Panc1 (cell line): ENCODE measurements at regions not wholly inside any gene's neighbourhood (a gene's known extent, or its start where the extent isn't known, plus 50 kb on each side); places are given as distances from the start of the nearest gene placed in this dataset.
"Not testable (repeated sequence)": the region's sequence is repeated elsewhere in the genome, so short reads cannot be mapped to it uniquely, and the experiment has no call there.

ENCODE experiments used
- ATAC-seq: fragments of 200-7000 bp; cut with Tn5 transposase; 2 replicates; pipeline ENCODE4 v1.9.1; 2020; ENCODE audit warnings: mild to moderate bottlenecking, moderate library complexity
- BruUV-seq: library from RNA; stranded (reverse); fragments of 400-500 nt; replicated peaks from 2 replicates; lab custom pipeline; 2021; lab: Mats Ljungman, UMichigan
- CTCF ChIA-PET: fragments of 300-600 bp; sonication (Branson Sonifier 250); formaldehyde crosslinking; loops from one replicate; lab custom pipeline; 2022; ENCODE audit warnings: antibody characterized with exemption; lab: Charles Lee
- POLR2A ChIA-PET: fragments of 300-600 bp; sonication (Branson Sonifier 250); formaldehyde crosslinking; loops from one replicate; lab custom pipeline; 2022; ENCODE audit warnings: antibody characterized with exemption; lab: Charles Lee
- DNase-seq: peaks from one replicate; pipeline ENCODE4 v3.0.0-alpha.2; 2010; ENCODE audit warnings: low read depth, low spot score
- H3K27ac ChIP-seq: 2 replicates; pipeline ENCODE4 v1.5.1; 2011; ENCODE audit warnings: mild to moderate bottlenecking, low read length, inconsistent platforms
- H3K27me3 ChIP-seq: fragments of 200-500 bp; sonication (Bioruptor generic); 2 replicates; pipeline ENCODE4 v1.6.0; 2014; ENCODE audit warnings: low read length, inconsistent platforms; ENCODE audit not compliant: control insufficient read depth, insufficient read depth
- H3K36me3 ChIP-seq: fragments of 200-500 bp; sonication (Bioruptor generic); 2 replicates; pipeline ENCODE4 v1.5.1; 2014; ENCODE audit warnings: inconsistent platforms, mild to moderate bottlenecking, low read length, moderate library complexity; ENCODE audit not compliant: control insufficient read depth, insufficient read depth
- H3K4me1 ChIP-seq: 2 replicates; pipeline ENCODE4 v1.5.1; 2011; ENCODE audit warnings: inconsistent platforms, mild to moderate bottlenecking, low read length, moderate library complexity; ENCODE audit not compliant: control insufficient read depth, insufficient read depth
- H3K4me3 ChIP-seq, 2 experiments: 2 replicates each; pipeline ENCODE4 v1.5.1; 2011 to 2012; ENCODE audit warnings: low read depth in 2 of 2, low read length in 2 of 2, mild to moderate bottlenecking in 2 of 2, inconsistent platforms in 1 of 2, moderate library complexity in 1 of 2
- H3K9me3 ChIP-seq: fragments of 200-500 bp; sonication (Bioruptor generic); 2 replicates; pipeline ENCODE4 v1.5.1; 2014; ENCODE audit warnings: low read depth, mild to moderate bottlenecking, inconsistent platforms, low read length, moderate library complexity; ENCODE audit not compliant: control insufficient read depth, insufficient read depth
- CTCF ChIP-seq: fragments of 450-650 bp; IDR thresholded peaks from 2 replicates; pipeline ENCODE4 v1.5.1; 2017; ENCODE audit warnings: mild to moderate bottlenecking
- POLR2AphosphoS5 ChIP-seq: IDR thresholded peaks from 2 replicates; pipeline ENCODE4 v1.6.1; 2012; ENCODE audit warnings: mild to moderate bottlenecking, low read depth, low read length, moderate library complexity
- REST ChIP-seq, 2 experiments: IDR thresholded peaks; 2 replicates each; pipeline ENCODE4 v1.6.1; 2011 to 2012; ENCODE audit warnings: low read depth in 2 of 2, control low read depth in 1 of 2, low read length in 1 of 2, mild to moderate bottlenecking in 1 of 2, moderate library complexity in 1 of 2; ENCODE audit not compliant: insufficient read depth in 1 of 2
- SIN3A ChIP-seq: IDR thresholded peaks from 2 replicates; pipeline ENCODE4 v1.6.1; 2012; ENCODE audit warnings: low read depth, mild to moderate bottlenecking, low read length, moderate library complexity, borderline replicate concordance; ENCODE audit not compliant: insufficient read depth
- TCF7L2 ChIP-seq: IDR thresholded peaks from 2 replicates; pipeline ENCODE4 v1.6.1; 2011; ENCODE audit warnings: mild to moderate bottlenecking, low read depth, low read length, inconsistent platforms
- in situ Hi-C: cut with HindIII; loops from 2 replicates; pipeline ENCODE4 v1.10.0; 2016; ENCODE audit warnings: low sequenced_read_pairs, low pct_unique_long_range_greater_than_20kb
- intact Hi-C: fragments of 100-400 bp; cut with micrococcal nuclease; formaldehyde crosslinking; loops from one replicate; pipeline ENCODE4 v1.10.0; 2022; ENCODE audit not compliant: unreplicated experiment

- no TSS peak for BruUV-seq
- Histone ChIP-seq H3K4me1 (no peaks in the 10 kb centered on the region), H3K36me3 (no peaks in the 10 kb centered on the region), H3K4me3 (no peak overlapping the region), H3K9me3 (no peaks in the 10 kb centered on the region), H3K27ac (no peak overlapping the region), H3K27me3 (no peaks in the 10 kb centered on the region)
- TF ChIP-seq CTCF (no peak), REST (IDR thresholded peaks at IDR 0.05; ENCODE audit: insufficient read depth in 1 of 2, low read depth in 2 of 2, low read length in 1 of 2) (no peak), TCF7L2 (no peak), POLR2AphosphoS5 (no peak), SIN3A (no peak)
- intact Hi-C loops = no loop called here
- DNase-seq (no peak), ATAC-seq (no peak)
- ChIA-PET POLR2A (no interaction called here), CTCF (no interaction called here)
- in situ Hi-C loops = no loop called here
Measured at GRCh38 chr13:26847281-26847680, 86.7 kb upstream of the GPR12 start.

- H3K36me3 ChIP-seq, intact Hi-C loops, H3K4me1 ChIP-seq, ATAC-seq, H3K9me3 ChIP-seq, BruUV-seq, DNase-seq, H3K27ac ChIP-seq, H3K27me3 ChIP-seq, CTCF ChIA-PET, H3K4me3 ChIP-seq, in situ Hi-C loops: not testable (repeated sequence)
- POLR2A ChIA-PET = interaction anchor here (0.7 kb wide), 1 partner anchor 632 kb away, joined by 4 read pairs; no protein-coding TSS in a partner anchor
Measured at GRCh38 chr13:26845063-26845462, 84.5 kb upstream of the GPR12 start.

GRCh38 chr13:26839682-26840081 is 79.1 kb upstream of the GPR12 start:
- ChIA-PET POLR2A (no interaction called here), CTCF (no interaction called here)
- Histone ChIP-seq H3K9me3 (no peaks in the 10 kb centered on the region), H3K4me1 (no peaks in the 10 kb centered on the region), H3K27ac (no peak overlapping the region), H3K36me3 (no peaks in the 10 kb centered on the region), H3K4me3 (no peak overlapping the region), H3K27me3 (no peaks in the 10 kb centered on the region; the same call in 1 of the 2 replicates)
- TF ChIP-seq POLR2AphosphoS5 (no peak), CTCF (no peak), SIN3A (no peak), REST (IDR thresholded peaks at IDR 0.05; ENCODE audit: insufficient read depth in 1 of 2, low read depth in 2 of 2, low read length in 1 of 2) (no peak), TCF7L2 (no peak)
- DNase-seq = no peak
- ATAC-seq = no peak
- intact Hi-C loops (no loop called here), in situ Hi-C loops (no loop called here)
- BruUV-seq = no TSS peak
